Transverse colon (tissue), 4 donors: ENCODE measurements at regions not wholly inside any gene's neighbourhood (a gene's known extent, or its start where the extent isn't known, plus 50 kb on each side); places are given as distances from the start of the nearest gene placed in this dataset.

Experiments used
- CTCF ChIP-seq, 5 experiments: fragments of 200-600 bp in 3 of 5; fragments of 450-650 bp in 2 of 5; sonication (generic) in 3 of 5; IDR thresholded peaks; 1 replicate in 2 of 5; 2 replicates in 3 of 5; pipeline ENCODE4 v1.5.1; 2016 to 2017; ENCODE audit warnings: antibody characterized with exemption in 5 of 5, inconsistent platforms in 3 of 5, mild to moderate bottlenecking in 2 of 5, moderate library complexity in 1 of 5
- EP300 ChIP-seq: sonication (generic); formaldehyde crosslinking; IDR thresholded peaks from one replicate; pipeline ENCODE4 v1.6.1; 2017; ENCODE audit warnings: antibody characterized with exemption, low read depth
- POLR2A ChIP-seq: fragments of 450-650 bp; IDR thresholded peaks from one replicate; pipeline ENCODE4 v1.6.1; 2016; ENCODE audit warnings: antibody characterized with exemption, mild to moderate bottlenecking, moderate library complexity
- POLR2AphosphoS5 ChIP-seq, 3 donors: sonication (generic); formaldehyde crosslinking; IDR thresholded peaks; one replicate each; pipeline ENCODE4 v1.6.1; 2016; ENCODE audit warnings: antibody characterized with exemption in 3 of 3

DNA sequence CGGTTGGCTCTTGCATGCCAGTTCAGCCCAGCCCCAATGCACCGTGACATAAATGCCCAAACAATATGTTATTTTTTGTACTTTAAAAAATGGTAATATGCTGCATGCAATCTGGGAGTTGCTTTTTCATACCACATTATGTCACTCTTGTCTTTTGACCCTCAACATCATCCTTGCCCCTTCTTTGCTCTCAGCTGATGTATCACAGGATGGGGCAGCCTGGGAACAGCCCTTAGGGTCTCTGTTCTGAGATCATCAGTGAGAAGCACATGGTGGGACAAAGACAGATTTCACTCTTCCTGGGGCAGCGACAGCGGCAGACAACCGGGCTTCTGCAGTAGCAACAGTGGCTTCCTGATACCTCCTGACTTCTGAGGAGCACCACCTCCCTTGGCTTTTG is 79.5 kb downstream of the SETD4 start:
- no peak for TF ChIP-seq POLR2AphosphoS5 (IDR thresholded peaks at IDR 0.05)
- no peak for TF ChIP-seq CTCF (IDR thresholded peaks at IDR 0.05)
- TF ChIP-seq POLR2A = no peak
- no peak for TF ChIP-seq EP300
